ENCODE measurements at regions not wholly inside any gene's neighbourhood (a gene's known extent, or its start where the extent isn't known, plus 50 kb on each side); places are given as distances from the start of the nearest gene placed in this dataset.

DNA sequence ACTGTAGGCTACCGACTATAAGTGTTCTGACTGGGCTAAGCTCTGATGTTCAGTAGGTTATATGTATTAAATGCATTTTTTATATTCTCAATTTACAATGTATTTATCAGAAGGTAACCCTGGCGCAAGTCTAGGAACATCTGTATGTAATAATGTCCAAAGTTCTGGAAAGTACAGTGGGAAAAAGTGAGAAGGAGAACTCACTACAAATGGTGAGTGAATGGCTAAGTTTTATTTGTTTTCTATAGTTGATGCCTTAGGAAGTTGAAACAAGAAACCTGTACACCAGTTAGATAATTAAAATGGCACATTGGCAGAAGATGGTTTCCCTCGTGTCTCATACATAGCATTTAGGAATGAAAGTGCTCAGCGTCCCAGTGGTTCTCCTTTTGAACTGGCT, 333.4 kb upstream of the THRB start:
- no peak for TF ChIP-seq POLR2A (IDR thresholded peaks at IDR 0.05)
- TF ChIP-seq, protein P1, sequence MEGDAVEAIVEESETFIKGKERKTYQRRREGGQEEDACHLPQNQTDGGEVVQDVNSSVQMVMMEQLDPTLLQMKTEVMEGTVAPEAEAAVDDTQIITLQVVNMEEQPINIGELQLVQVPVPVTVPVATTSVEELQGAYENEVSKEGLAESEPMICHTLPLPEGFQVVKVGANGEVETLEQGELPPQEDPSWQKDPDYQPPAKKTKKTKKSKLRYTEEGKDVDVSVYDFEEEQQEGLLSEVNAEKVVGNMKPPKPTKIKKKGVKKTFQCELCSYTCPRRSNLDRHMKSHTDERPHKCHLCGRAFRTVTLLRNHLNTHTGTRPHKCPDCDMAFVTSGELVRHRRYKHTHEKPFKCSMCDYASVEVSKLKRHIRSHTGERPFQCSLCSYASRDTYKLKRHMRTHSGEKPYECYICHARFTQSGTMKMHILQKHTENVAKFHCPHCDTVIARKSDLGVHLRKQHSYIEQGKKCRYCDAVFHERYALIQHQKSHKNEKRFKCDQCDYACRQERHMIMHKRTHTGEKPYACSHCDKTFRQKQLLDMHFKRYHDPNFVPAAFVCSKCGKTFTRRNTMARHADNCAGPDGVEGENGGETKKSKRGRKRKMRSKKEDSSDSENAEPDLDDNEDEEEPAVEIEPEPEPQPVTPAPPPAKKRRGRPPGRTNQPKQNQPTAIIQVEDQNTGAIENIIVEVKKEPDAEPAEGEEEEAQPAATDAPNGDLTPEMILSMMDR (IDR thresholded peaks at IDR 0.05): no peak

Data from suprapubic skin (tissue), 3 donors.